ENCODE measurements at regions not wholly inside any gene's neighbourhood (a gene's known extent, or its start where the extent isn't known, plus 50 kb on each side); places are given as distances from the start of the nearest gene placed in this dataset.

DNA sequence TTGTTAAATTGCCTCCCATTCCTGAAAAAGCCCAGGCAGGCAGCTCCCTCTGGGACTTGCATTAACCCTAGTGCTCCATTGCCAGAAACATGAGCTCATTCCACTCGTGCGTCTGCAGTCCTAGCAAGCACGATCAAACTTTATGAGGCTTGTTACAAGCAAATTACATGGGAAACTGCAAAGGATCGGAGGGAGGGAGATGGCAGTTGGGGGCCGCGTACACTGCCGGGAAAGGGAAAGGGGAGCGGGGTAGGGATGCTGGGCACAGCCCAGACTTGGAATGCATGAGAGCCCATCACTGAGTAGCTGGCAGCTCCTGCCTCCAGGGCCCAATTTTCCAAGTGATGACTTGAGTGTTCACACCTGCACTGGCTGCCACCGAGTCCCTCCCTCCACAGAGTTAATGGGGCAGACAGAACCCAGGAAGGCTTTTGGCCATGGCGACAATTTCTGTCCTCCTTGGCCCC lies 169.9 kb downstream of the BRINP2 start:
- TF ChIP-seq, protein P1, sequence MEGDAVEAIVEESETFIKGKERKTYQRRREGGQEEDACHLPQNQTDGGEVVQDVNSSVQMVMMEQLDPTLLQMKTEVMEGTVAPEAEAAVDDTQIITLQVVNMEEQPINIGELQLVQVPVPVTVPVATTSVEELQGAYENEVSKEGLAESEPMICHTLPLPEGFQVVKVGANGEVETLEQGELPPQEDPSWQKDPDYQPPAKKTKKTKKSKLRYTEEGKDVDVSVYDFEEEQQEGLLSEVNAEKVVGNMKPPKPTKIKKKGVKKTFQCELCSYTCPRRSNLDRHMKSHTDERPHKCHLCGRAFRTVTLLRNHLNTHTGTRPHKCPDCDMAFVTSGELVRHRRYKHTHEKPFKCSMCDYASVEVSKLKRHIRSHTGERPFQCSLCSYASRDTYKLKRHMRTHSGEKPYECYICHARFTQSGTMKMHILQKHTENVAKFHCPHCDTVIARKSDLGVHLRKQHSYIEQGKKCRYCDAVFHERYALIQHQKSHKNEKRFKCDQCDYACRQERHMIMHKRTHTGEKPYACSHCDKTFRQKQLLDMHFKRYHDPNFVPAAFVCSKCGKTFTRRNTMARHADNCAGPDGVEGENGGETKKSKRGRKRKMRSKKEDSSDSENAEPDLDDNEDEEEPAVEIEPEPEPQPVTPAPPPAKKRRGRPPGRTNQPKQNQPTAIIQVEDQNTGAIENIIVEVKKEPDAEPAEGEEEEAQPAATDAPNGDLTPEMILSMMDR (IDR thresholded peaks at IDR 0.05): no peak
- TF ChIP-seq POLR2A (IDR thresholded peaks at IDR 0.05): no peak
- intact Hi-C loops (cut with DNase I): no loop called here
- Histone ChIP-seq H3K27ac (no peak overlapping the region), H3K4me1 (no peaks in the 10 kb centered on the region), H3K27me3 (no peaks in the 10 kb centered on the region), H3K9me3 (no peaks in the 10 kb centered on the region), H3K4me3 (no peak overlapping the region), H3K36me3 (replicated peaks in 1 of 2; ENCODE audit: insufficient read depth in 1 of 2, low read depth in 2 of 2) (no peaks in the 10 kb centered on the region)
- ATAC-seq: no peak
- DNase-seq: no peak
- WGBS, 2 donors: 75 to 82% methylated on average over 8 to 10 of the region's 10 CpGs

- Histone ChIP-seq H3K27ac (no peak overlapping the region), H3K4me3 (no peak overlapping the region), H3K9me3 (no peaks in the 10 kb centered on the region), H3K27me3 (no peaks in the 10 kb centered on the region), H3K4me1 (no peaks in the 10 kb centered on the region), H3K36me3 (replicated peaks in 1 of 2; ENCODE audit: insufficient read depth in 1 of 2, low read depth in 2 of 2) (no peaks in the 10 kb centered on the region)
- intact Hi-C loops (cut with DNase I): no loop called here
- 73 to 86% methylated on average over 1 of the region's 1 CpG for WGBS, 2 donors
- DNase-seq (no peak), ATAC-seq (no peak)
- TF ChIP-seq, protein P1 (IDR thresholded peaks at IDR 0.05): no peak
- TF ChIP-seq POLR2A (IDR thresholded peaks at IDR 0.05): no peak
Measured at GRCh38 chr1:177338376-177338775, 167.6 kb downstream of the BRINP2 start.

GRCh38 chr1:177334903-177335302 lies 164.1 kb downstream of the BRINP2 start:
- no peaks in the 10 kb centered on the region for H3K27me3 ChIP-seq
- H3K36me3 ChIP-seq (replicated peaks in 1 of 2; ENCODE audit: insufficient read depth in 1 of 2, low read depth in 2 of 2): no peaks in the 10 kb centered on the region
- DNase-seq (no peak), ATAC-seq (no peak)
- no peaks in the 10 kb centered on the region for H3K4me1 ChIP-seq
- H3K4me3 ChIP-seq: no peak overlapping the region
- H3K9me3 ChIP-seq: no peaks in the 10 kb centered on the region
- H3K27ac ChIP-seq: no peak overlapping the region
- intact Hi-C loops (cut with DNase I): no loop called here
- no peak for TF ChIP-seq POLR2A (IDR thresholded peaks at IDR 0.05)
- TF ChIP-seq, protein P1 (IDR thresholded peaks at IDR 0.05): no peak

DNA sequence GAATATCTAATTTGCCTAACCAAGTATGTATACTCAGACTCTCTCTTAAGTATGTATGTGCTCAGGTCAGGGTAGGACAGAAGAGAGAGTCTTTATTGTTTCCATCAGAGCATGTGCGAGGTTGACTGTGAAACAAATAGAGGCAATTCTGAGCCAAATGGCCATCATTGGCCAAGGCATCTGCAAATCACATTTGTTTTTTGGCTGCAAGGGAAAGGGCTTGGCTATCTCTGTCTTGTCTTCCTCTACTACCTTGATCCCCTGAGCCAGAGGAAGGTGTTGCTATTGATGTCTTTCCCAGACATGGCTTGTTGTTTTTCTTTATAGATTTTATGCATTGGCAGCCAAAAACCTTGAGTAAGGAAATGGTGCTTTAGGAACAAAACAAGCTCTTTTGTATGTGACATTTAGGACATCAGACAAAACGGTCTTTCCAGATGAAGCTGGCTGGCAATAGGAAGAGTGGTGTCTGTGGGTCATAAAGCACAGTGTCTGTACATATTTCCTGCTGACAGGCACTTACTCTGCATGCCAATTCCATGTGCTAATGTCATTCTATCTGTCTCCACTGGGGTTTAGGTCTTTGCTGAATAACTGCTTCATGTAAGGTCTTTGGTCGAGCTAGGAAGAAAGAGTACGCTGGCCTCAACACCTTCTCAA lies 163.3 kb downstream of the BRINP2 start:
- ATAC-seq (no peak), DNase-seq (no peak)
- H3K4me1 ChIP-seq: no peaks in the 10 kb centered on the region
- TF ChIP-seq POLR2A (IDR thresholded peaks at IDR 0.05): no peak
- TF ChIP-seq, protein P1 (IDR thresholded peaks at IDR 0.05): peak in 1 of 7 experiments; percentile 11
- intact Hi-C loops (cut with DNase I): no loop called here
- H3K36me3 ChIP-seq (replicated peaks in 1 of 2; ENCODE audit: insufficient read depth in 1 of 2, low read depth in 2 of 2): no peaks in the 10 kb centered on the region
- no peaks in the 10 kb centered on the region for H3K27me3 ChIP-seq
- no peak overlapping the region for H3K27ac ChIP-seq
- 72 to 73% methylated on average over 4 of the region's 4 CpGs for WGBS, 2 donors
- no peaks in the 10 kb centered on the region for H3K9me3 ChIP-seq
- H3K4me3 ChIP-seq: no peak overlapping the region
